ENCODE measurements at regions not wholly inside any gene's neighbourhood (a gene's known extent, or its start where the extent isn't known, plus 50 kb on each side); places are given as distances from the start of the nearest gene placed in this dataset.
"Not testable (repeated sequence)": the region's sequence is repeated elsewhere in the genome, so short reads cannot be mapped to it uniquely, and the experiment has no call there.

DNA sequence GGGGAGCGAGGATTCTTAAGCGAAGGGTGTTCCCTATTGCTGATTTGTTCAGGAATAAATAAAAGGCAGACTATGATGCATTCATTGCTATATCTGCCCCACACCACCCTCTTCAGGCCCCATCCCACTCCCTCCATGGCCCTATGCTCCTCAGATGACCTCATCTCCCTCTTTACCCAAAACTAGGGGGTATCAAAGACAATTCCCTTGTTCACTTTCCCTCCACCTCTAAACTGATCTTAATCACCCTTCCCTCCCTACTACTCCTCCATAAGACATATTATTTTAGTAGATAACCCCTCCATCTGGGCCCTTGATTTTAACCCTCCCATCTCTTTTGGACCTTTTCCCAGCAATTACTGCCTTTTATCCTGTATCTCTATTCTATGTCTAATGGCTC lies 434.9 kb upstream of the RUNX1 start:
- DNase-seq, result no peak

DNA sequence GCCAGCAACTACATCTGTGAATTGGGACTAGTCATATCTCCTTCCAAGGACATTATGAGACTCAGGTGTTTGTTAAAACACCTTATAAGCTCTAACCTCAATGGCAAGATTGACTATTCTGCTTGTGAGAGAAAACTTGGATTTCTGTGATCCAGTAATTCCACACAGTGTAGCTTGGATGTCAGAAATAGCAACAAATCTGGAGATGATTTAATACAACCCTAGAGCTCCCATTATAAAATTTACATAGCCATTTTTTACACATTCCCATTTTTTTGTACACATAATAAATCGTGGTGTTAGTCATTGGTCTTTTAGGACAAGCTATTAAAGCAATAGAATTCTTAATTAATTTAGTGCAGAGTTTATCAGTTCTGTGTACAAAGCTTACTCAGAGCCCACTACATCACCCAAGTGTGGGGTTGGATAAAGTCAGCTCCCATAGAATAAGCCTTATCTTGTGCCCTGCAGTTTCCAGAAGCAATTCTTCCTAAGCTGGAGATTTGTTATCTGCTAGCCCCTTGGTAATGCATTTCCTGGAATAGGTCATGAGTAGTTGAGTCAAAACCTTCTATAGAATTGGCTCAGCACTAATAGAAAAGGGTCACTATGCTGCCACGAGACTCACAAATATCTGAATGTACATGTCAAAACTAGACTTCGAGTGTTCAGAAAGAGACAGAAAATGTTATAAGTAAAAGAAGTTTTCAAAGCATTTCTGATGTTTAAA lies 434.0 kb upstream of the RUNX1 start:
- no peak for DNase-seq

DNA sequence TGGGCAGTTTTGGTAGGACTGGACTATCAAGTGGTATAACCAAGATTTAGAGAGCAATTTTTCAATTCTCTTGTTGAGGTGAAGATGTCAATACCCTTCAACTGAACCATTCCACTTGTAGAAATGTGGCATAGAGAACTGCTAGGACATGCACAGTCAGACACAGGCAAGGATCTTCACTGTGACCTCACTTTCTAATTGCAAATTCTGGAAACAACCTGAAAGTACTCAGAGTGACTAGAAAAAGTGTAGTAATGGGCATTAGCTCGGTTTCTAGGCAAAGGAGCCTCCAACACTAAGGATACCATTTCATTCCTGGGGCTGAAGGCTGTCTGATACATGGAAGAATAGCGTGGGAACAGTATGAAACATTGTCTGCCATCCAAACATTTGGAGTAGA lies 433.0 kb upstream of the RUNX1 start:
- DNase-seq, result no peak

DNA sequence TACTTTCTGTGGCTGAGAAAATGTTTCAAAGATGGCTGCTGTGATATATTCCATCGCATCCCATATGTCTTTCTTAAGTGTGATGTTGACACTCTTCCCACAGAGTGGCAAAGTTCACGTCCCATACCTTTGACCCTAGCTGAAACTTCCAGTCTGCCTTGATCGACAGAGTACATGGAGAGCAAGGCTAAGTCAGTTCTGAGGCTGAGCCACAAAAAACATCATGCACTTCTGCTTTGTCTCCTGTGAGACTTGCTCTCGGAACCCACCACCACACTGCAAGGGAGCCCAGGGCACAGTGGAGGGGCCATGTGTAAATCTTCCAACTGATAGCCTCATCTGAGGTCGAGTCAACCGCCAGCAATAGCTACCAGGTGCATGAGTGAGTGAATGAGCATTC lies 431.9 kb upstream of the RUNX1 start:
- no peak for DNase-seq

DNA sequence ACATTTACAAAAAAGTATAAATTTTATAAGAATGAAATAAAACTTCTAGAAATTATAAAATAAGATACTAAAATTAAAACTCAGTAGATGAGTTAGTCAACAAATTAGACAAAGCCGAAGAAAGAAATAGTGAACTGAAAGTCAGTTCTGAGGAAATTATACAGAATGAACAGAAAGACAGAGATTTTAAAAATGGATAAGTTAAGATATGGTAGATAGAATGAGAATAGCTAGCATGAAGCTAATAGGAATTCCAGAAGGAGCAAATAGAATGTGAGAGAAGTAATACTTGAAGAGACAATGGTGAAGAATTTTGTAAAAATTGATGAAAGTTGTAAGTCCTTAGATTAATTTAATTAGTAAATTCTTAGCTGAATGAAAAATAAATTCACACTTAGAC lies 430.4 kb upstream of the RUNX1 start:
- DNase-seq, result no peak

DNA sequence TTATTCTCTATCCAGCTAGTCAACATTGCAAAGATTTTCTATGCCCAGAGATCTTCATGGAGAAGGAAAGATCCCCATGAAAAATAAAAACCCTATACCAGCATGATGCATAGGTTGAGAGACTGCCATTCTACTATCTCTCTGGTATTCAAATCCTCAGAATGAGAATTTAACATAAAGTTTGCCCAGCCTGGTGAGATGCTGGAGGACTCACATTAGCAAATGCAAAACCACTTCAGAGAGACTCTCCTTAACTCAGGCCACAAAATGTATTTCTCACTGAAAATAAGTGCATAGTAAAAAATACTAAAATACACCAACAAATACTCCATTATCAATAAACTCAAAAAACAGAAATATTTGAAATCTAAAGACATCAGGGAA lies 430.0 kb upstream of the RUNX1 start:
- DNase-seq, result no peak

DNA sequence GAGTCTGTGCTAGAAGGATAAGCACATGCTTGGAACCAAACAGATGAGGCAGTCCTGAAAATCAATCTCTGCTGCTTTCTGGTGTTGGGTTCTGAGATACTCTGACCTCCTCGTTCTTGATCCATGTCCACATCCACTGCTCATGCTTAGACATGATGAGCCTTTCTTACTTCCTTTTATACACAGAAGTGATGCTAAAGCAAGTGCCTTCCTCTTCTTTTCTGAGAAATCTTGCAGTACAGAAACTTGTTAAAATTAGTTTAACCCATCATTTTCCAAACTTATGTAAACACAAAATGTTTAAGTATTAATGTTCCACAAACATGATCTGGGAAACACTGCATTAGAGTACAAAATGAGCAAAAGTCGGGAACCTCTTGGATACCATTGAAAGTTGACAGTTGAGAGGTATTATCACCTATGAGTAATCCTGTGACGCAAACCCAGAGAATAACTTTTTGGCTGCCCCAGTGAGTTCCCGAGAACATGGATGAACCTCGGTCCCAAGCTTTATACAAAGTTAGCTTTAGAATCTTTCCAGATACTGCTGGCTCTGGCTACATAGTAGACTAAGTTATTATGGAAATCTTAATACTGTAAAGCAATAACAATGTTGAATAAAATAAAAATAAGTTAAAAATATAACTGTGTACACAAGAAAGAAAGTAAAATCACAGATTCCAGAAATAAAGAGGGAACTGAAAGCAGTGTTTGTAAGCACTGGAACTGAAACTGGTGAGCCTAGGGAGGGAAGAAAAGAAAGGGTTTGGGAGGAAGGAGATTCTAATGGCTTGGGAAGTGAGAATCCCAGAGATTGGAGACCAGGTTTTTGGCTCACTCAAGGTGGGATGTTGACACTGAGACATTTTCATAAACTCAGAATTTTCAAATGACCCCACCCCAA lies 429.3 kb upstream of the RUNX1 start:
- DNase-seq, result no peak

DNA sequence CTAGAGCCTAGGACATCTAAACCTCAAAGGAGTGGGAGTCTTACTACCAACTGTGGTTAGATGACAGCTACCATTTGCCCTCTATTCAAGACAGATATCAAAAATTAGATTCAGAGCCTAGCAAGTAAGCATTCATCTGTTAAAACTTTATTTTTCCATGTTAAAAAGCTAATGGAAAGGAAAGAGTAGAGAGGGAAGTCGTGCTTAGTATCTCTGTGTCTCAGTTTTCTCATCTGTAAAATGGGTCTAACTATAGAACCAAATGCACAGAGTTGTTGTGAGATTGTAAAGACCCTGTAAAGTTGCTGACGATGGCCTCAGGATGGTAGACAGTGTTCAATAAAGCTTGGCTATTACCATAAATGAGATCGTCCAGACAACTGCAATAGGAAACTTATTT lies 428.5 kb upstream of the RUNX1 start:
- DNase-seq, result no peak

DNA sequence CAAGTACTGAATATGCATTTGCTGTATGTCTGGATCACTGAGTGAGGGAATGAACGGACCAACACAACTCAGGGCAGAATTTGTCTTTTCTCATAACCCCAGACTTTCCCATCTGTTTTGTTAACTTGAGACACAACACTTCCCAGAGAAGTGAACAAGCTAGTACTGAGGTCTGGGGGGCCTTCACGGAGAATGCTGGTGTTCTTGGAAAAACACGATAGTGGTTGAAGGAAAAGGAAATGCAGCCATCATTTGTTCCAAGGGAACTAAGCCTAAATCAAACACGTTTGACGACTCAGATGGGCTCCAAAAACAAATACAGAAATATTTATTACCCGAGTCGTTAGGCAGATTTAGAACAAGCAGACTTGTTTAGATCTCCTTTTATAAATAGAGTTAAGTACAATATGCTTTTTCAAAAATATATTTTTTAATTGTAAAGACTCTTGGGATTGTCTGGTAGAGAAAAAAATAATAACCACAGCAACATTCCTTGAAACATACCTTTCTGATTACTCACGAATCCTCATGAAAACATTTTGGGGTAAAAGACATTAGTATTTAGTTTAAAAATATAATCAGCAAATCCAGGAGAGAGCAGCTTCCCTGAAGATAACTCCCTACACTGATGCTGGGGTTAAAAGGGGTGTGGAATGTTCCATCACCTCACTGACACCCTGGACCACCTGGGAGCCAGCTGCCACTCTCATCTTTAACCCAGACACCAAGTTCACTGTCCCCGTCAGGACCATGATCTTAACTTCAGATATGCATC lies 427.7 kb upstream of the RUNX1 start:
- peak; percentile 82 for DNase-seq

DNA sequence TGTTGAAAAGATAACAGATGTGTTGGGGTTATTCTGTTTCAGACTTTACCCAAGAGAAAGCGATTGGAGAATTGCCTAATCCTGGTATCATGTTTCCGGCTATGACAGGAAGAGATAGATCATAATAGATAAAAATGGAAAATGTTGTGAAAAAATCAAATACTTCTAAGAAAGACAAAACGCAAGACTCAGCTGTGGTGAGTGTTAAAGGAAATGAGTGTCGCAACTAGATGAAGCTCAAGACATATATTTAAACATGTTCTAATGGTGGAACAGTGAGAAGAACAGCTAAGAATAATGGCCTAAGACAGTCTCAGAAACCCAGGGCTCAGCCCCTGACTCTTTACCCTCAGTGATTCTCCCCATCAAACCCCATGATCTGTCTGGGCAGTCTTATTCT lies 426.7 kb upstream of the RUNX1 start:
- DNase-seq, result peak; percentile 60

DNA sequence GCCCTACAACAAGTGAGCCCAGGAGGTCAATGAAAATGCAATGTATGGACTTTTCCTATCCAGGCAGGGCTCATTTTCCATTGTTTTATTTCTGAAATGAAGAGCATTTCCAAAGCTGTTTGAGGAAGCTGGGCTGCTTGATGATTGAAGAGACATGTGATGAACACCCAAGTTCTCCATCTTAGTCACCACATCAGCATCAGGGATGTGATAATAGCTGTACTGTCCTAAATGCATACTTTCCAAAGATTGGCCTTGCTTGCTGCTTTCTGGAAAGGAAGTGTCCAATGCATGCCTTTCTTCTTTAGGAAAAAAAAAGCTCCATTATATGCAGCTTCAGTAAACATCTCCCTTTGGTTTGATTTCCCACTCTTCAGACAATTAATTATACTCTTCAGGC lies 425.9 kb upstream of the RUNX1 start:
- DNase-seq, result peak; percentile 75

DNA sequence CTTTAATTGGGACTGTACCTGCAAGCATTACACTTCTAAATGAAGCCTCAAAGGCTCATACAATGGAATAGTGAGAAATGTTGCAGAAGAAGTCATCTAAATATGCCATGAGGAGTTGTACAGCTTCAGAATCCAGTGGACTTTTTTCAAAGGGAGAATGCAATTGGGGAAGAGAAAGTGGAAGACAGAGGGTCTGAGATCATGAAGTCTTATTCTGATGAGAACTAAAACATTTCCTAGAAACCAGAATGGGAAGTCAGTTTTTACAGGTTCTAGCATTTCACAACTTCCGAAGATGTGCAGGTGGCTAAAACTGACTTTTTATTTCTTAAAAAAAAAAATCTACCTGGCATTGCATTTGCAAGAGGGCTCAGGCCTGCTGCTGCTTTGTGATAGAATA lies 424.4 kb upstream of the RUNX1 start:
- no peak for DNase-seq

DNA sequence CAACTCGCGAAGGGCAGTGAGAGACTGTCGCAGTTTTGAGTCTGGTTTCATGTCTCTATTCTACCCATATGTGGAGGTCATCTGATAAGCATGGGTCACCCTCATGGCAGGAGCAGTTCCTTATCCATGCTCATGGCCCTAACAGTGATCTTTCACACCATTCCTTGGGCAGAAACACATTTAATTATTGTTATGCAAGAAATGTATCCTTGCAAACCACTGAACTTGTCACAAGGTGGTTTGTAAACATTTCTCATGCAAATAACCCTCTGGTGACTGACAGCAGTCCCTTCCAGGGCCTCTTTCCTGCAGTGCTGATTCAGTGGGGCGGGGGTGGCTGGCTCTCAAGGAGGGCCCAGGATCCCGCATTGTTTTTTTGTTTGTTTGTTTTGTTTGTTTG lies 421.4 kb upstream of the RUNX1 start:
- DNase-seq, result no peak

DNA sequence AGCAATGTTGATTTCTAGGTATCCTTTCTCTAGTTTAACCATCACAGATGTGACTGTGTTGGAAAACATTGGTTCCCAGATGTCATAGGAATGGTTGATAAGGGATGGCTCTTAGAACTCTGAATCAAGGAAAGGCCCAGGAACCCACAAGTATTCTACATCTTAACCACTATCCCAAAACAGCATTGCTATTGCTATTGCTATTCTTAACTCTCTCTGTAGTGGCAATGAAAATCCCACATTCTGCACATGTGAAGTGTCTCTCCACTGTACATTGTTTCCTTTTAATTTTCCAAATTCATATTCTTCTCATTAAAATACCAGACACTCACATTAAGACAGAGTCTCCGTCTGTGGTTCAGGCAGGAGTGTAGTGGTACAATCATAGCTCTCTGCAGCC lies 420.4 kb upstream of the RUNX1 start:
- DNase-seq, result peak; percentile 59

DNA sequence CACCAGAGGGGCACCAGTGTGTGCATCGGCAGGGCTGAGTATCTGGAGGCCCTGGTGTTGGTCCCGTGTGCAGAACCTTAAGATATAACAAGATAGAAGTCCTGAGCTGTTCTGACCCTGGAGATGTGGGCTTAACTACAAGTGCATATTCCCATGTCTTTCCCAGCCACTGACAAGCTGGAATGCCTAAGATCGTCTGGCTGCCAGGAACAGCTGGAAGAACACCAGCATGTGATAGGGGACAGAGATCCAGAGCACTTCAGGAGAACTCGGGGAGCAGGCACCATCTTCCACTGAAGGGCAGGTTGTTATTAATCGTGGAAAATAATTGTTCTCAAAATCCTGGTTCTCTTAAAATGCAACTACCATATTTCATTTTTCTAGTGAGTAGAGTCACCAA lies 419.9 kb upstream of the RUNX1 start:
- DNase-seq, result no peak

DNA sequence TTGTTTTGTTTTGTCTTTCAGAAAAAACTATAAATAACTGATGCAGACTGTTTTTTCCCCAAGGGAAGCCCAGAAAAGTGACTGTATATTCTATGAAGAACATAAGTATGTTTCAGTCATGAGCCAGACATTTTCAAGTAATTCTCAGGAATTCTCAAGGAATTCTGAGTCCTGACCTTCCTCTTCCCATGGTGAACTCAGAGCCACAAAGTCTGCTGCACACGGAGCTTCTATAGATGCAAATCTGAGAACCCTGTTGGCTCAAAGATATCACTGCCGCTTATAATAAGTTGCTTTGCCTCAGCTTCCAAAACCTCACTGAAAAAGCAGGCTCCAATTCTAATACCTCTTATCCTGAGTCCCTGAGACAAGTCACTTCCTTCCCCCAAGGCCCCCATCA lies 418.5 kb upstream of the RUNX1 start:
- peak; percentile 85 for DNase-seq

DNA sequence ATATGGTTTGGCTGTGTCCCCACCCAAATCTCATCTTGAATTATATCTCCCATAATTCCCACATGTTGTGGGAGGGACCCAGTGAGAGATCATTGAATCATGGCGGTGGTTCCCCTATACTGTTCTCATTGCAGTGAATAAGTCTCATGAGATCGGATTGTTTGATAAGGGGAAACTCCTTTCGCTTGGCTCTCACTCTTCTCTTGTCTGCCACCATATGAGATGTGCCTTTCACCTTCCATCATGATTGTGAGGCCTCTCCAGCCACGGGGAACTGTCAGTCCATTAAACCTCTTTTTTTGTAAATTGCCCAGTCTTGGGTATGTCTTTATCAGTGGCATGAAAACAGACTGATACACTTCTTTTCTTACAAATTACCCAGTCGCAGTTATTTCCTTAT lies 417.6 kb upstream of the RUNX1 start:
- DNase-seq, result not testable (repeated sequence)

DNA sequence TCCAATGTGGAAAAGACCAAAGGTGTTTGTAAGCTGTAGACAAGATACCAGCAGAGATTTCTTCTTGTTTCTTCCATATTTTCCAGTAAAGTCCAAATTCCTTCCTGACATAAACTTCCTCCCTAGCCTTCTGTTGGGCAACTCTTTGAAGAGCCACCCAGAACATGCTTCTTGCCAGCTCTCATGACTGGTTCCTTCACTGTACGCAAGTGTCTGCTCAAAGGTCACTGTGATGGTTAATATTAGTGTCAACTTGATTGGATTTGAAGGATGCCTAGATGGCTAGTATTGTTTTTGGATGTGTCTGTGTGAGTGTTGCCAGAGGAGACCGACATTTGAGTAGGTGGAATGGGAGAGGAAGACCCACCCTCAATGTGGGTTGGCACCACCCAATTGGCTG lies 416.6 kb upstream of the RUNX1 start:
- no peak for DNase-seq

DNA sequence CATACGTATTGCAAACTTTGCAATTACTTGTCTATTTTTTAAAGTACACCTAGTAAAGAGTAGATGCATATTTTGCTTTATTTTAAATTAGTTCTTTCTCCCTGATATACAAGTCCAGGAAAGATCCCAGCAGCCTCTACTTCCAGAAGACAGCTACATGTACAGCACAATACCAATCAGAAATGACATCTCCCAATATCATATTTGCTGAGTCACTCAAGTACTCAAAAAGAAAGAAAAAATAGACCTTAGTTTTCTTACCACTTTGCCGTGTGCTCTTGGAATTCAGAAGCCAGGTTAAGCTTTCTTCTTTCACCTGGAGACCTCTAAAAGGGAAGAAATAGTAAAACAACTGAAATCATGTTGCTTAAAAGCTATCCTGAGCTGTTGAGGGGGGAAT lies 412.6 kb upstream of the RUNX1 start:
- no peak for DNase-seq

DNA sequence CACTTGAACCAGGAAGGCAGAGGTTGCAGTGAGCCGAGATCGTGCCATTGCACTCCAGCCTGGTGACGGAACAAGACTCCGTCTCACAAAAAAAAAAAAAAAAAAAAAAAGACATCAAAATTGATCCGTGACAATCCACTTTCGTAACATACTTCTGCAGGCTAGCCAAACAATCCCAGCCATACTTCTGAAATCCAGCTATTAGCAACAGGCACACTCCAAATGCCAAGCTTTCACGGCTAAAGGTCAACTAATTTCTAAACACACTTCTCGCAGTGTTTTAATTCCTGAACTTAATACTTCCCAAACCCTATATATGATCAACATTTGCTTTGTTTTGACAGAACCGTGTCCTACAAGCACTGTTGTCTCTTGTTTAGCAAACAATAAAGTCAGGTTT lies 411.3 kb upstream of the RUNX1 start:
- DNase-seq, result no peak

DNA sequence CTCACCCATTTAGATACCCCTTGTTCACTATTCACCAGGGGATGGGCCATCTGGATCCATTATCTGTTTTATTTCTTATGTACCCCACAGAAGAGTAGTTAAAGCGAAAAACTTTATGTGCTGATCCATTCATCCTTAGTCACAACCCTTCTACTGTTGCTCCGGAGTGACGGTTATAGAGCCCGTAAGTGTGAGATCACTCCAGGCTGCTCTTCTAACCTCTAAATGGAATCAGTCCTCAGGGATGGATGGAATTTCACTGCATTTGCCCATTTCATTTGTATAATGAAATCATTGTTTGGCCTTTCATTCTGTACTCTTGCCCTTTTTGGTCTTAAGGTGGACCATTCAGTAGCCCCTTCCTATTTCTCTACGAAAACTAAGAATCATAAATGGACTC lies 409.3 kb upstream of the RUNX1 start:
- DNase-seq, result no peak

DNA sequence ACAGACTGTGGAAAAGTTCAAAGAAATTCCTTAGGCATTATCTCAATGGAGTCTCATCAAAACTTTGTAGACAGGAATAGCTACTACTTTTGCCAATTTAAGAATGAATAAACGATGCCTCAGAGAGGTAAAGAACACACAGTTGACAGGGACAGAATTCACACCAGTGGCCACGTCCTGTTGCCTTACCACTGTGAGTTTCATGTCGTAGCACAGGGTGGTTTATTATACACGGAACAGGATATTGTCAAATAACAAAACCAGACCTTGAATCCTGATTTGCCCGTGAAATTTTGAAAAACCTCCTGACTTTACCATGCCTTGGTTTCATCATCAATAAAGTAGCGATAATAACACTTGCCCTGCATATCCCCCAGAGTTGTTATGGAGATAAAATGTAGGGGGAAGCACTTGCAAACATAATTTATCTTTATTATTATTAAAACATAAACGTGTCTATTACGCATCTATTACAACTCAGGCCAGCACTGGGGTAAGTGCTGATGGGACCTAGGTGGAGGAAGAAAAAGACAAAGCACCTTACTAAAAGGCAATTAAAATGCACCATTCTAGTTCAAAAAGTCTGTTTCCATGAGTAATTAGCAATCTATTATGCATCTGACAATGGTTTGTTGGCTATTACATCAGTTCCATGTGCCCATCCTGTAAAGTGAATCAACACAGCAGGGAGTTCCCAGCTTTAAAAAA lies 408.1 kb upstream of the RUNX1 start:
- no peak for DNase-seq

DNA sequence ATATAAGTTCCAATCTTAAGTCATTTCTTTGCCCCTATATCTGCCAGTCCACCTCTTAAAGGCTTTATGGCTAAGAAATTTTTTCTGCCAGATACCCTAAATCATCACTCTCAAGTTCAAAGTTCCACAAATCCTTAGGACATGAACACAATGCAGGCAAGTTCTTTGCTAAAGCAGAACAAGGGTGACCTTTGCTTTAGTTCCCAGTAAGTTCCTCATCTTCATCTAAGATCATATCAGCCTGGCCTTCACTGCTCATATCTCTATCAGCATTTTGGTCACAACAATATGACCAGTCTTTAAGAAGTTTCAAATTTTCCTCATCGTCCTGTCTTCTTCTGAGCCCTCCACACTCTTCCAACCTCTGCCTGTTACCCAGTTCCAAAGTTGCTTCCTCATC lies 402.2 kb upstream of the RUNX1 start:
- DNase-seq, result no peak
